MM.1S (cell line): ENCODE measurements at regions not wholly inside any gene's neighbourhood (a gene's known extent, or its start where the extent isn't known, plus 50 kb on each side); places are given as distances from the start of the nearest gene placed in this dataset.

Experiments
- DNase-seq: peaks from one replicate; pipeline ENCODE4 v3.0.0-alpha.2; 2015
- H2AFZ ChIP-seq: fragments of 300-600 bp; sonication (generic); 2 replicates; pipeline ENCODE4 v1.6.0; 2016; ENCODE audit warnings: antibody characterized with exemption, low read length
- H3F3A ChIP-seq: fragments of 300-600 bp; sonication (generic); 2 replicates; pipeline ENCODE4 v1.6.1; 2016; ENCODE audit warnings: mild to moderate bottlenecking, antibody characterized with exemption, low read length, moderate library complexity, mixed read lengths; ENCODE audit not compliant: insufficient read depth
- H3K27ac ChIP-seq: fragments of 300-600 bp; sonication (generic); 2 replicates; pipeline ENCODE4 v1.5.1; 2016; ENCODE audit warnings: mild to moderate bottlenecking, low read length
- H3K27me3 ChIP-seq: fragments of 300-600 bp; sonication (generic); replicated peaks from 2 replicates; pipeline ENCODE4 v1.6.0; 2016; ENCODE audit warnings: low read length; ENCODE audit not compliant: insufficient read depth
- H3K36me3 ChIP-seq: fragments of 300-600 bp; sonication (generic); replicated peaks from 2 replicates; pipeline ENCODE4 v1.6.1; 2016; ENCODE audit warnings: mild to moderate bottlenecking, low read length, mixed read lengths; ENCODE audit not compliant: insufficient read depth
- H3K4me1 ChIP-seq: fragments of 300-600 bp; sonication (generic); 2 replicates; pipeline ENCODE4 v1.6.1; 2016; ENCODE audit warnings: low read length, mixed read lengths
- H3K4me2 ChIP-seq: fragments of 300-600 bp; sonication (generic); 2 replicates; pipeline ENCODE4 v1.6.0; 2016; ENCODE audit warnings: low read depth, low read length
- H3K4me3 ChIP-seq: fragments of 300-600 bp; sonication (generic); 2 replicates; pipeline ENCODE4 v1.5.1; 2016; ENCODE audit warnings: low read length, mixed read lengths
- H3K79me2 ChIP-seq: fragments of 300-600 bp; sonication (generic); 2 replicates; pipeline ENCODE4 v1.6.1; 2016; ENCODE audit warnings: mixed run types, low read length, mixed read lengths
- H3K9ac ChIP-seq: fragments of 300-600 bp; sonication (generic); 2 replicates; pipeline ENCODE4 v1.6.1; 2016; ENCODE audit warnings: low read length, mixed read lengths
- H3K9me2 ChIP-seq: fragments of 300-600 bp; sonication (generic); replicated peaks from 2 replicates; pipeline ENCODE4 v1.6.1; 2016; ENCODE audit warnings: mild to moderate bottlenecking, low read length, mixed read lengths; ENCODE audit not compliant: insufficient read depth
- H3K9me3 ChIP-seq: fragments of 300-600 bp; sonication (generic); replicated peaks from 2 replicates; pipeline ENCODE4 v1.6.1; 2016; ENCODE audit warnings: mild to moderate bottlenecking, low read length, mixed read lengths; ENCODE audit not compliant: insufficient read depth
- H4K20me1 ChIP-seq: fragments of 300-600 bp; sonication (generic); 2 replicates; pipeline ENCODE4 v1.6.1; 2016; ENCODE audit warnings: mild to moderate bottlenecking, low read length, moderate library complexity, mixed read lengths; ENCODE audit not compliant: insufficient read depth
- CTCF ChIP-seq: fragments of 300-600 bp; sonication (generic); IDR thresholded peaks from 2 replicates; pipeline ENCODE4 v1.5.1; 2016; ENCODE audit warnings: antibody characterized with exemption, low read length, mixed read lengths
- EZH2 ChIP-seq: fragments of 300-600 bp; sonication (generic); optimal IDR thresholded peaks from 2 replicates; pipeline ENCODE3; 2017; ENCODE audit warnings: low read depth, mild to moderate bottlenecking, antibody characterized with exemption, low read length, mixed read lengths
- EZH2phosphoT487 ChIP-seq: fragments of 300-600 bp; sonication (generic); IDR thresholded peaks from 2 replicates; pipeline ENCODE4 v1.6.1; 2018; ENCODE audit warnings: antibody characterized with exemption, low read length

- H3K9ac ChIP-seq, result no peak overlapping the region
- no peak overlapping the region for H3K4me3 ChIP-seq
- no peaks in the 10 kb centered on the region for H3K4me1 ChIP-seq
- H3K36me3 ChIP-seq, result no peaks in the 10 kb centered on the region
- no peaks in the 10 kb centered on the region for H3K9me3 ChIP-seq
- H3K4me2 ChIP-seq, result no peak overlapping the region
- H3K79me2 ChIP-seq, result no peaks in the 10 kb centered on the region
- H3K27ac ChIP-seq, result no peak overlapping the region
- no peak overlapping the region for H2AFZ ChIP-seq
- TF ChIP-seq CTCF (no peak), EZH2 (no peak), EZH2phosphoT487 (no peak)
- no peaks in the 10 kb centered on the region for H3K27me3 ChIP-seq
- no peaks in the 10 kb centered on the region for H3K9me2 ChIP-seq
- H3F3A ChIP-seq, result no peaks in the 10 kb centered on the region
- no peak for DNase-seq
- H4K20me1 ChIP-seq, result no peaks in the 10 kb centered on the region
These were observed 705.7 kb upstream of the SLC35B3 start for GRCh38 chr6:9140951-9141460.

GRCh38 chr6:9140172-9140571 lies 704.8 kb upstream of the SLC35B3 start:
- Histone ChIP-seq H3K27ac (no peak overlapping the region), H3K79me2 (no peaks in the 10 kb centered on the region), H3F3A (no peaks in the 10 kb centered on the region), H4K20me1 (no peaks in the 10 kb centered on the region), H3K4me1 (no peaks in the 10 kb centered on the region), H3K9me2 (no peaks in the 10 kb centered on the region), H3K27me3 (no peaks in the 10 kb centered on the region), H3K9me3 (no peaks in the 10 kb centered on the region), H2AFZ (no peak overlapping the region), H3K4me2 (no peak overlapping the region), H3K36me3 (no peaks in the 10 kb centered on the region), H3K4me3 (no peak overlapping the region), H3K9ac (no peak overlapping the region)
- DNase-seq, result no peak
- TF ChIP-seq CTCF (no peak), EZH2phosphoT487 (no peak), EZH2 (no peak)

GRCh38 chr6:9139746-9140145 lies 704.4 kb upstream of the SLC35B3 start:
- H3K9me2 ChIP-seq, result no peaks in the 10 kb centered on the region
- no peak overlapping the region for H3K4me2 ChIP-seq
- H3K9ac ChIP-seq, result no peak overlapping the region
- no peaks in the 10 kb centered on the region for H3K79me2 ChIP-seq
- H3K4me3 ChIP-seq, result no peak overlapping the region
- H3F3A ChIP-seq, result no peaks in the 10 kb centered on the region
- no peaks in the 10 kb centered on the region for H3K27me3 ChIP-seq
- TF ChIP-seq EZH2, result no peak
- no peak for TF ChIP-seq EZH2phosphoT487
- DNase-seq, result no peak
- no peak overlapping the region for H3K27ac ChIP-seq
- no peaks in the 10 kb centered on the region for H3K4me1 ChIP-seq
- H3K36me3 ChIP-seq, result no peaks in the 10 kb centered on the region
- no peaks in the 10 kb centered on the region for H3K9me3 ChIP-seq
- H4K20me1 ChIP-seq, result no peaks in the 10 kb centered on the region
- H2AFZ ChIP-seq, result no peak overlapping the region

- no peak for DNase-seq
- no peak overlapping the region for H3K27ac ChIP-seq
- H3K4me2 ChIP-seq, result no peak overlapping the region
These were observed 703.6 kb upstream of the SLC35B3 start for GRCh38 chr6:9138936-9139335.

More at GRCh38 chr6:9138936-9139335, 703.6 kb upstream of the SLC35B3 start:
- Histone ChIP-seq H2AFZ (no peak overlapping the region), H3K36me3 (no peaks in the 10 kb centered on the region), H3K79me2 (no peaks in the 10 kb centered on the region), H3K4me3 (no peak overlapping the region), H3K9me3 (no peaks in the 10 kb centered on the region), H4K20me1 (no peaks in the 10 kb centered on the region), H3F3A (no peaks in the 10 kb centered on the region), H3K9ac (no peak overlapping the region), H3K27me3 (no peaks in the 10 kb centered on the region), H3K4me1 (no peaks in the 10 kb centered on the region), H3K9me2 (no peaks in the 10 kb centered on the region)
- TF ChIP-seq EZH2 (no peak), EZH2phosphoT487 (no peak), CTCF (no peak)
